GM21529 (cell line): ENCODE measurements at regions not wholly inside any gene's neighbourhood (a gene's known extent, or its start where the extent isn't known, plus 50 kb on each side); places are given as distances from the start of the nearest gene placed in this dataset.
"Not testable (repeated sequence)": the region's sequence is repeated elsewhere in the genome, so short reads cannot be mapped to it uniquely, and the experiment has no call there.

ENCODE experiments used
- ATAC-seq: cut with Tn5 transposase; IDR thresholded peaks from one replicate; pipeline ENCODE4 v1.9.1; 2021; ENCODE audit not compliant: unreplicated experiment

DNA sequence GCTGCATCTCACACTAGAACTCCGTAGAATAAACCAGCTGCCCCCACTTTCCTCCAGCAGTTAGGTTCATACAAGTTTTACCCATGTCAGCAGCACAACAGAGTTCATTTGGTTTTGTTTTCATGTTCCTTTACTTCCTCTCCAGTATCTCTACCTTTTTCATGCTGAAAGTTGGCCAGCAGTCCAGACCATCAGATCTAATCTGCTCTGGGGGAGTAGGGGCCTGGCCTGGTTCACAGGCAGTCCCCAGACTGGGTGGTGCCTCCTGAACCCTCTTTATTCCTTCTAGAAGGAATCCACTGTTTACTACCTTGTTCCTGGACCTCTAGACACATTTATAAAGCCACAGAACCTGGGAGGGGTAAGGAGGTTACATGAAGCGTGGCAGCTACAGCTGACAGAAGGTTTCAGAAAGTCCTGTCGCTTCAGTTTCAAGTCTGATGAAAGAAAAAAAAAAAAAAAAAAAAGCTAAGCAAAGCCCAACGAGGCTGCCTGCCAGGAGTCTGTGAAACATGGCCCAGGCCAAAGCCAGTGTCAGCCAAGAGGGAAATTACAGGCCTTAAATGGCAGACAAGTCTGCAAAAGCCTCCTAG, 184.6 kb upstream of the JUN start:
- ATAC-seq, result peak; percentile 86

GRCh38 chr1:58969176-58969575, 185.3 kb upstream of the JUN start:
- ATAC-seq, result not testable (repeated sequence)

- no peak for ATAC-seq
These were observed 187.8 kb upstream of the JUN start for GRCh38 chr1:58971629-58972140.

- ATAC-seq, result no peak
These were observed 192.0 kb upstream of the JUN start for GRCh38 chr1:58975888-58976287.

DNA sequence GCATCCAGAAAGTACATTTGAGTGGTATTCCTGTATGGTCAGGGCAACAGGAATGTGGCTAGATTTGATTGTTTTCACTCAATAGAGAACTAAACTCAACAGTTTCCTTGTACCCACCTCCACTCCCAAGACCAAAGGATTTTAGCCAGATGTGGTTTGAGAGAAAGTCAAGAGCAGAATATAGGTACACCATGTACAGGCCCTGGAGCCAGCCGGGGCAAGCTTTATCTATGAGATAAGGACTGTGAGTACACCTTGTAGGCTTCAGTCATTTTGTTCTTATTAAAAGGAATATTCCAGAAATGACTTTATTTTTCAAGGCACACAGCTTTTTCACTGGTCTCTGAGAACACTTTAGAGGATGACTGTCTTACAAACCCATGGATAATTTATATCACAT, 192.4 kb upstream of the JUN start:
- ATAC-seq, result no peak

- ATAC-seq, result no peak
These were observed 193.8 kb upstream of the JUN start for GRCh38 chr1:58977598-58977997.

DNA sequence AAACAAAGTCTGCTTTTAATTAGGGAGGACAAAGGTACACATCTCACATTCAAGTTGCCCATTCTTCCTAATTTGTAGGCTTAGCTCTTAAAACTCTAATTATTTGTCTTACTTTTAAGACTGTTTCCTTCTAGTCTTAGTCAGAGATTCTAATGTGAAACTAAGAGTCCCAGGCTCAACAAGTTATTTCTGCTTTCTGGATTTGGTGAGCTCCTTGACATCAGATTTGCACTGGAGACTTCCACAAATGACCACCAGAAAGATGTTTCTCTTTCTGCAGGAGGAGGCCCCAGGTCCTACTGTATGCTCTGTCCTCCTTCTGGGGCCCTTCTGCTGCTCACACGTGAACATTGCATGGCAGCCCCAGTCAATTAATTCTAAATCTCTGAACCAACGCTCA, 194.2 kb upstream of the JUN start:
- ATAC-seq, result no peak

DNA sequence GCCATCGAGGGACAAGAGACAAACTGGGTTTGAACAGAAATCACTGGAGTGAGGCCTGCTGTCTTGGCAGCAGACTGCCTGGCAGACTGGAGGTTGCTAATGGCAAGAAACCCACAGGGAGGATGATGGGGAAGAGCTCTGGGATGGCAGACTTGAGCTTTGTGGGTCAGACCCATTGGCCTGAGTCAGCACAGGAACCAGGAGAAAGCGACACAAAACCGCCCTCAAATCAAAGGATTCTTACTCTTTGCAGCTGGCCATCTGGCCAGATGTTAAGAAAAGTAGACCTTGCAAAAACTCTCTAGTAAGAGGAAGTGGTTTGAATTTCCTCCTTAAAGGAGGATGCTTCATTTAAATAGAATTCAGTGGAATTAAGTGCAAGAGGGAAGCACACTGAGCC, 195.2 kb upstream of the JUN start:
- no peak for ATAC-seq

DNA sequence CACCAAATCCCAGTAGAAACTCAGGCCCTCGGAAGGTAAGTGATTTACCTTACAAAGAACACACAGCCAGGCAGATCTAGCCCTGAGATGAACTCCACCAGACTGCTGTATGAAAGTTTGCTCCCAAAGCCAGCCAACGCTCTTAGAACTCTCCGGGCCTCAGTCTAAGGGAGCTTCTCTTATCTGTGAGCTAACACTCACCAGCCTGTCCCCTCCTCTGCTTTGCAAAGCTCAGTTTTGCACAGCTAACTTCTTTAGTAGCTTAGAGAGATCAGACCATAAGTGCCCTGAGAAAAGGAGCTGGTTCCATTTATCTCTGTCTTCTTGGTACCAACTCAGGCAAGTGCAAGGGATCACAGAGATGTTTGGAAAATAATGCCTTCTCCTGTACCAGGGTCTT, 195.8 kb upstream of the JUN start:
- no peak for ATAC-seq

DNA sequence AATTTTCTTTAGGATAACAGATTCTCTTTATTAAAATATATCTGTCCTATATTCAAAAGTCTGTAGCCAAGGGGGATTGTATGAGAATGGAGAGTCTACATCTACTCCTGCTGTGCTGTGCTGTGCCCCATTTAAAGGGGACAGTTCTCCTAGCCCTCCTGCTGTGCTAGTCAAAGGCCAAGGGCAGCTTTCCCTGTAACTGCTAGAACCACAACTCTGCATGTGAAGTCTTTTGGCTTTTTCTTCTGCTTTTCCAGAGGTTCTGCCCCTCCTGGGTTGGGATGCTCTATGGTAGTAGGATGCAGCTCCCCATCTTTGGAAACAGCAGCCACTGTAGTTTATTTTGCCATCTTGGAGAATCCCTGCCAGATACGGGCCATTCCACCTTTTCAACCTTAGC, 197.5 kb upstream of the JUN start:
- ATAC-seq, result no peak

DNA sequence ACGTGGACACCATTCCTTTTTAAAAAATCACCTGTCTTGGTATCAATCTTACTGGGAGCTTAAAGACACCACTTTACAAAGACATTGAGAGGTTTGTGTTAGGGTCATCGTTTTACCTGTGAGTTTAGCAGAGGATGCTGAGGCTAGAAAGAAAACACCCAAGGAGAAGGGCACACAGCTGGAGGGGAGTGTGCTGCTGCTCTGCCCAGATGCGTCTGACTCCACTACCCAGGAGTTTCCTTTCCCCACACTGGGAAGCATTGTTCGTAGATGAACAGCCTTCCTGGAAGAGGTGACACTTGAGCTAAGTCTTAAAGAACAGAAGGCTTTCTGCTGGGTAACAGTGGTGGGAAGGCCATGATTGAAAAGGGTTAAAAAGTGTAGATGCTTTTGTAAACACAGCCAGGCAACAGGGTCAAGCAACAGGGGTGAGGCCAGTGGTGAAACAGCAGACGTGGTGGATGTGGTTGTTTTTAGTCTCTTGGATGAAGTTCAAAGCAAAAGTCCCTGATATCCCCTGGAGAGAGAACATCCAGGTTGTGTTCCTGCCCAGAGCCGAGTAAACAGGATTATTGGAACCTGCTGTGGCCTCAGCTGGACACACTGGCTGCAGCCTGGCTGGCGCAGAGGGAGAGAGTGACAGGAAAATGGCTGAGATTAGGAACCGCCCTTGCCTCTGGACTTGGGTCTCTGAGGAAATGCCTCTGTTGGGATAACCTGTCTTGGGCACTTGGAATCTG, 198.6 kb upstream of the JUN start:
- no peak for ATAC-seq

DNA sequence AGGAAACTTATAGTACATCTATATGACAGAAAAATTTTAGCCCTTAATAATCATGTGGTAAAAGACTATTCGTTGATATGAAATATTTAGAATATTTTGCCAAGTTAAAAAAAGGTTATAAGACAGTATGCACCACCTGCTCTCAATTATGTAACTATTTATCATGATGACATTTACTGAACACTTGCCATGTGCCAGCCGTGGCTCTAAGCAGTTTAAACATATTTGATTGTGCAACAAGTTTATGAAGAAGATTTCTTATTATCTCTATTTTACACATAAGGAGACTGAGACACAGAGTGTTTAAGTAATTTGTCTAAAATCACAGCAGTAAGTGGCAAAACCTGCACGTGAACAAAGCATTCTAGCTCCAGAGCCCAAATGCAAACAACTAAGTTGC, 199.3 kb upstream of the JUN start:
- no peak for ATAC-seq

DNA sequence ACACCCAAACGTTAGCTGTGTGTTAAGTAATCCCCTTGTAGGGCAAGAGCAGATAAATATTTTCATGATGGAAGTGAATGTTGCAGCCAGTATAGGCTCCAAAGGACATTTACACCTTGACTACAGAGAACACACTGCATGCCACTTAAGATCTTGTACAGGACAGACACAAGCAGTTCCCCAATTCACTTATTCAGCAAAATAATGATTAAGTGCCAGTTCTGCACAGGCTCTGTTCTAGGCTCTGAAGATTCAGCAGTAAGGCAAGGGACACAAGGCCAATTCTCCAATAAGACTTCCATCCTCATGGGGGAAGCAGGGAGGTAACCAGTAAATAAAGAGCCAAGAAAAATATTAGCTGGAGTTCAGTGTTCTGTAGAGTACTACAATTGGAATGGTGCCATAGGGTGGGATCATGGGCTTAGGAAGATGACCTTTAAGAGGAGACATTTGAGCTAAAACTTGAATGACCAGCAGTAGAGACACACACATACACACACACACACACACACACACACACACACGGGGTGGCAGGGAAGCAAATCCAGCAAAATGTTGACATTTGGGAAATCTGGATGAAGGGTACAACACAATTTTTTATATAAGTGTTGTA, 199.9 kb upstream of the JUN start:
- ATAC-seq, result no peak

DNA sequence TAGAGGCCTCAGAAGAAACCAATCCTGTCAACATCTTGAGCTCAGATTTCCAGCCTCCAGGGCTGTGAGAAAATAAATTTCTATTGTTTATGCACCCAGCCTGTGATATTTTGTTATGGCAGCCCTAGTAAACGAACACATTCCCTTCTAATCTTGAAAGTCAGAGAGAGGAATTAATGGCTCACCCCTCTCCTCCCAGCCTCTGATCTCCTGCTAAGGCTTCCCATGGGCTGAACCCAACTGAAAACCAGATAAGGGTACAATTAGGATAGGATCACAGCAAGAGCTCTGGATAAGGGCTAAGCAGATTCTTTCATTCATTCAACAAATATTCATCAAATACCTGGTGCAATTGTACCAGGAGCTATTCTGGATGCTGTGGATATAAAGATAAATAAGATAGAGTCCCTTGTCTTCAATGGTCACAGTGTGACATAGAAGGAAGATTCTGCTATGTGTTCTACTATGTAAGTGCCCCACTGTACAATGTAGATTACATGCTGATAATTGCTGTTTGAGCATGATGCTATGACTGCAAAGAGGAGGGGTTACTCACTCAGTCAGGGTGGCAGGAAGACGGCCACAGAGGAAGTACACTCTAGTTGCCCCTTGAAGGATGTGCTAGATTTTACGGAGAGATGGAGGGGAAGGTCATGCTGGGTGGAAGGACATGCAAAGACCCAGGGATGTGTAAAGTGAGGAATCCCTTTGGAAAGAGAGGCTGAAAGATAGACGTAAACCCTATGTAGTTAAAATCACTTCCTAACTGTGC, 203.3 kb upstream of the JUN start:
- ATAC-seq, result no peak

DNA sequence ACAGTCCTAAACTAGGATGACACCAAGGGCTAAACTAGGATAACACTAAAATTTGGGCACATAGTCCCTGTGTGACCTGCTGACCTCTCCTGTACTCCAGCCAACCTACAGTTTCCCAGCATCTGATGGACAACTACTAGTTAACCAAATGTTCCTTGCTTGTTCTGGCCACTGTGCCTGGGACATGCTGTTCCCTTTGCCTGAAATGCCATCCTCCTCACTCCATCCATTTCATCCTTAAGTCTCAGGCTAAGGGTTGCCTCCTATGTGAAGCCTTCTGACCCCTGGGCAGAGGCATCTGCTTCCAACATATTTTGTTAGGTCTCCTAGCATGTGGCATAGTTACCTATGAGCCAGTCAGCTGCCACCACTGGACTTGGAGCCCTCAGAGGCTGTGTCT, 204.9 kb upstream of the JUN start:
- no peak for ATAC-seq

- no peak for ATAC-seq
These were observed 206.0 kb upstream of the JUN start for GRCh38 chr1:58989845-58990244.

- no peak for ATAC-seq
These were observed 207.5 kb upstream of the JUN start for GRCh38 chr1:58991305-58991704.

GRCh38 chr1:58992643-58993042, 208.8 kb upstream of the JUN start:
- ATAC-seq, result no peak

GRCh38 chr1:58993403-58993802, 209.6 kb upstream of the JUN start:
- ATAC-seq, result no peak

DNA sequence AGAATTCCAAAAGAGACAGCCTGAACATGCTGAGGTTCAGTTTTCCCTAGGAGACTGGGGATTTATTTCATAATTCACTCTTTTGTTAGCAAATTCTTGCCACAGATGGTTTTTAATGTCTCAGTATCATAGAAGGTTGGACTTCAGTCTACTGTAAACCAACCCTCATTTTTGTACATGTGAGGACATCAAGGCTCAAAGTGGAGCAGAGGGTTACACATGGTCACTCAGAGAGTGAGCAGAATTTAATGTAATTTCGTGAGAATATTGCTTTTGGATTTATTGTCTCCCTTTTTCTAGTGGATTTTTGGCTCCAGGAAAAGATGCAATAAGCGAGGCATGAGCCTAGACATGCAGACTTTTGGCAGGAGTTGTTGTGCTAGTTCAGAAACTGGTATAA, 210.8 kb upstream of the JUN start:
- ATAC-seq, result no peak

DNA sequence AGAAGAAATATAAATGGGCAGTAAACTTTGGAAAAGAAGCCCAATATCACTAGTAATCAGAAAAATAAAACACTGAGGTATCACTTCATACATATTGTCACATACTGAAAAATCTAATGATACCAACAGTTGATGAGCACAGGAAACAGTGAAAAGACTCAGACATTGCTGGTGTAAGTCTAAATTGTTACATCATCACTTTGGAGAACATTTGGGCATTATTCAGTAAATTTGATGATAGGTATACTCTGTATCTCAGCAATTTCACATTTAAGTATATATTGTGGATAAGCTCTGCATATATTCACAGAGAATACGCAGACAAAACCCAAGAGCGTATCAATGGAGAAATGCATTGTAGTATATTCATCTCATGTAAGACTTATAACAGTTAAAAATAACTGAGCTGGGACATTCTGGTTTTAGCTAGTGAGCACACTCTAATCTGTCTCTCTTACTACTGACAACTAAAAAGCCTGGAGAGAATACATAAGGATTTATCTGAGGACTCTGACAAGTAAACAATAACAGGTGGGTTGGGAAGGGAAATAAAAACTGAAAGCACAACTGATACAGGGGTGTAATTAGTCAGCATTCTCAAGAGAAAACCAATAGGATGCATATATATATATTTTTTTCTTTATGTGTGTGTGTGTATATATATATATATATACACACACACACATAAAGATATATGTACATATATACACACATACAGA, 212.7 kb upstream of the JUN start:
- ATAC-seq, result peak; percentile 92
